NCI-H2171 (cell line): ENCODE measurements at regions not wholly inside any gene's neighbourhood (a gene's known extent, or its start where the extent isn't known, plus 50 kb on each side); places are given as distances from the start of the nearest gene placed in this dataset.

Experiments
- DNase-seq: peaks from one replicate; lab custom pipeline; 2025; lab: John Stamatoyannopoulos, UW

DNA sequence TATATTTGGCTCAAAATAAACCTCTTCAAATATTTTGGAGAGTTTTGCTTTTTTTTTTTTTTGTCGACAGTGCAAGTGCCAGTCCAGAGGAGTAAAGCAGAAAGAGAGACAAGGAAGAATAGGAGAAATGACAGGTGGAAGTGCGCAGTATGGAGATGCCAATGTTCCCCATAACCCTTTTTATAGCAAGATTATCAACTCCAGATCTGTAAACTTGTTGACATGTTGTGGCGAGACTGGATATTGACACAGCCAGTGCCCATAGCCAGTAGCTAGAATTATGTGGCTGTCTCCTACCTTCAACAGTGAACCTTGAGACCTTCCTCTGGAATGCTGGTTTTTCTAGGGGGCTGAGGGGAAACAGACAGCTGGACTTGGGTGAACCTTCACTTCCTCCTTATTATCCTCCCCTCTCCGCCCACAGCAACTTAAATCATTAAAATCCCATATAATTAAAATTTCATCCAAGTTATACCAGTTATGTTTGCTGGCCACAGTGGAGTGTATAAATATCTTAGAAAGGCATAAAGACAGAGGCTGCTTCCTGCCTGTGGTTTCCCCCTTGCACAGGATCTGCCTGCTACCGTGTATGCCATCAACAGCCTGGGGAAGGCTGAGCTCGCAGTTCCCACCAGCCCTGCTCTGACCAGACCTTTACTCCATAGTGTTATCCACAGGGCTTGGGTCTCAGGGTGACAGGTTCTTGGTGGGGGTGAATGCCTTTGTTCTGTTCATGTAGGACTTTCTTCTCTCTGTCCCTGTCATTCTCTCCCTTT, 112.3 kb upstream of the ANKH start:
- no peak for DNase-seq

DNA sequence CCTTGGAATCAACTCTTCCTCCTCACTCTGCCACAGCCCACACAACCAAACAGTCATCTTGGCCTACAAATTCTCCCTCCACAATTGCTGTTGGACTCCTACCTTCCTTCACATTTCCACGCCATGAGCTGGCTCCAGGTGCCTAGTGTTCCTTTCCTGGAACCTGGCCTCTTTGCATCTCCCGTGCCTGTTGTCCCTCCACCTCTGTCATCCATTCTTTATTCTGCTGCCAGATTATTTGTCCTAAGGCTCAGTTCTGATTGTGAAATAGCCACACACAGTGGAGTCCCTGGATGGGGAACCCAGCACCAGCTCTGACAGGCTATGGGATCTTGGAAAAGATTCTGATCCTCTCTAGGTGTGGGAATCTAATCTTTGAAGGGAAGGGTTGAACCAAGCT, 109.1 kb upstream of the ANKH start:
- no peak for DNase-seq

DNA sequence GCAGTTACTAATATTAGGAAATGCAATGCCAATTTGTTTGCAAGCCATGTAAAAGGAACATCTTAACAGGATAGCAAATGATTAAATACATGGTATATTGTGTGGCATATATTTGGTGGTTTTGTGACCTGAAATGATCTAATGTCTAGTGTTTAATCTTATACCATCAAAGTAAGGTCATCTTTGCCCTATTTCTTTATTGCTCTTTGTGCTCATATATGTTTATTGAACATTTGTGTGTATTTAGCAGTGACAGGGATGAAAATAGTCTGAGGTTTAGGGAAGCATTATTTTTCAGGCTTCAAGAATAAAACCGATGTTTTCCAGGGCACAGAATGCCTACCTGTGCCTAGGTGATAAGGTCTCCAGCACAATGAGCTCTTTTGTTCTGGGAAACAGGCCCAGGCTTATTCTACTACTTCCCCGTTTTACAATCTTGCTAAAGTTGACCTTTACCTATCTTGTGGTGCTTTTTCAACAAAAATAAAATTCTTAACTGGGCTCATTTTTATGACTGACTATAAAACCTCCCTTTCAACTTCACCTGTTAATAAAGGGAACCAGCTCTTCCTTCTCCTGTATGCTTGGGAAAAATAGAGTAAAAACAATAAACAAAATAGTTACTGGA, 105.6 kb upstream of the ANKH start:
- no peak for DNase-seq

GRCh38 chr5:14976486-14976885, 104.9 kb upstream of the ANKH start:
- DNase-seq: no peak

GRCh38 chr5:14971873-14972272, 100.3 kb upstream of the ANKH start:
- no peak for DNase-seq

DNA sequence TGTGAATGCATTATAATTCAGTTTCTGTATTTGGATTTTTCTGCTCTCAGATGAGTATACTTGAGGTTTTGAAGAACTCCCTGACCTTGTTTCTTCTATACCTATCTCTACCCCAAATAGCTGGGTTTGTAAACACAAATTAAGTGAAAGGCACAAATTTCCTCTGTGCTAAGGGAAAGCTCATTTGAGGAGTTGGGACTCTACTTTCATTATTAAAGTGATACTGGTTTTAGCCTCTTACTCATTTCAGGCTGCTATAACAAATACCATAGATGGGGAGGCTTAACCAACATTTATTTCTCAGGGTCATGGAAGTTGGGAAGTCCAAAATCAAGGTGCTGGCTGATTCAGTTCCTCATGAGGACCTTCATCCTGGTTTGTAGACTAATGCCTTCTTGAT, 97.2 kb upstream of the ANKH start:
- no peak for DNase-seq

GRCh38 chr5:14967166-14967565, 95.6 kb upstream of the ANKH start:
- DNase-seq: no peak

DNA sequence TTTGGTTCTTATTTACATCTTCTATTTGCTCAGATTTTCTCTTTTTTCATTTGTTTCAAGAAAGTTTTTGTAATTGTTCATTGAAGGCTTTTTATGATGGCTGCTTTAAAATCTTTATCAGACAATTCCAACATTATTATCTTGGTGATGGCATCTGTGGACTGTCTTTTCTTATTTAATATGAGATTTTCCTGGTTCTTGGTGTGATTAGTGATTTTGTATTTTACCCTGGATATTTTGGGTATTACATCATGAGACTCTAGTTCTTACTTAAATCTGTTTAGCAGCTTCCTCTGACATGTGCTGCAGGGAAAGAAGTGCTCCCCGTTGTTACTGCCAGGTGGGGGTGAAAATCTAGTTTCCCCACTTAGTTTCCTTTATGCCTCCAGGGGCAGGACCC, 94.2 kb upstream of the ANKH start:
- no peak for DNase-seq

DNA sequence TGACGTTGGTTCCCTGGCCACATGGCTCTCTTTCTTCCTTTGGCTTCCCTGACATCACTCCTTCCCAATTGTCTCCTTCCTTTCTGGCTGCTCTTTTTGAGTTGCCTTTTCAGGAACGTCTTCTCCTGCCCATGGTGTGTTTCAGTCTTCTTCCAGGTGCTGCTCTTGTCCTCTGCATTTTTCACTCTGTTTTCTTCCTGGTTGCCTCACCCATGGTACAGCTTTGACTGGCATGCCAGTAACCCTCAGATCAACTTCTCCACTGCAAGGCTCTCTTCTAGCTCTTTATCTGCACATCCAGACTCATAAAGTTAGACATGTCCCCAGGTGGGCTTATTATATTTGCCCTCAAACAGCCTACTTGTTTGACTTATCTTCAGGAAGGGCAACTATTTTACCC, 91.0 kb upstream of the ANKH start:
- DNase-seq: no peak

GRCh38 chr5:14960120-14960462, 88.5 kb upstream of the ANKH start:
- DNase-seq: no peak

- no peak for DNase-seq
Observed at GRCh38 chr5:14959399-14960119, 88.0 kb upstream of the ANKH start.

DNA sequence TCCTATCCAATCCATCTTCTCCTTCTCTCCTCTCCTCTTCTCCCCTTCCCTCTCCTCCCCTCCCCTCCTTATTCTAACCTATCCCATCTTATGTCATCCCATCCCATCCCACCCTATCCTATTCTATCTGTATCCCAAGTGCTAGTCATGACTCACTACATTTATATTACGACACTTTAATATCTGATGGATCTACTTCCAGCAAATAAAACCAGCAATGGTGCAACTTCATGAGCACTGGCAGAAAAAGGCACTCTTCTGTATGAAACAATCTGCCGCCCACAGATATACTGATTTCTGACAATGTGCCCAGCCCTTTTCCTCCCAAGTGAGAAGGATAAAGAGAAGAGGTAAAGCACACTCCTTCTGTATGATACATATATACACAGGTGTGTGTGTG, 86.6 kb upstream of the ANKH start:
- DNase-seq: no peak

DNA sequence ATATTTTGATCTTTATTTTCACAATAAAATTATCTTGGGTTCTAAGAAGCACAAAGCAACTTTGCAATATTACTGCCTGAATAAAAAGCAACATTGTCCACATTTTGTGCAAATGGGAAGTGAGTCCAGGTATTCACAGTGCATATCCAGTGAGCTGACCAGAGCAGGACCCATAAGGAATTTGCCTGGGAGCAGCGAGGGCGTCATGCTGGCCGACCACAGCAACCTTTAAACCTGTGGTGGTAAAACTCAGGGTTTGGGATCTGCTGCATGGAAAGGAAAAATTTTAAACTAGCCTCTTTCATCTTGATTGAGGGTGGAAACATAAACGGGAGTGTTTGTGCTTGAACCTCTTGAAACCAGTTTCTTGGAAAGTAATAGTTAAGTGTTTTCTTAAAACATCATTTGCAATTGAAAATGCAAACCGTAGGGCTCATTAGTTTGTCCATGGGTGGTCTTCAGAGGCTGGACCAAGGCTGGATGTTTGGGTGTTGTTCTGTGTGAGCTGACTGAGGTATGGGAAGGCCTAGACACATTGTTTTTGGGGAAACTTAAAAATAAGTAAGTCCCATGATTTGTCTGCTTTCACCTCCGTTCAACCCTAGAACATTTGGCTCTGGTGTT, 85.0 kb upstream of the ANKH start:
- no peak for DNase-seq

GRCh38 chr5:14954616-14955343, 83.2 kb upstream of the ANKH start:
- no peak for DNase-seq

GRCh38 chr5:14954216-14954615, 82.6 kb upstream of the ANKH start:
- no peak for DNase-seq

GRCh38 chr5:14953075-14953607, 81.6 kb upstream of the ANKH start:
- DNase-seq: no peak

GRCh38 chr5:14948383-14948782, 76.8 kb upstream of the ANKH start:
- DNase-seq: no peak

DNA sequence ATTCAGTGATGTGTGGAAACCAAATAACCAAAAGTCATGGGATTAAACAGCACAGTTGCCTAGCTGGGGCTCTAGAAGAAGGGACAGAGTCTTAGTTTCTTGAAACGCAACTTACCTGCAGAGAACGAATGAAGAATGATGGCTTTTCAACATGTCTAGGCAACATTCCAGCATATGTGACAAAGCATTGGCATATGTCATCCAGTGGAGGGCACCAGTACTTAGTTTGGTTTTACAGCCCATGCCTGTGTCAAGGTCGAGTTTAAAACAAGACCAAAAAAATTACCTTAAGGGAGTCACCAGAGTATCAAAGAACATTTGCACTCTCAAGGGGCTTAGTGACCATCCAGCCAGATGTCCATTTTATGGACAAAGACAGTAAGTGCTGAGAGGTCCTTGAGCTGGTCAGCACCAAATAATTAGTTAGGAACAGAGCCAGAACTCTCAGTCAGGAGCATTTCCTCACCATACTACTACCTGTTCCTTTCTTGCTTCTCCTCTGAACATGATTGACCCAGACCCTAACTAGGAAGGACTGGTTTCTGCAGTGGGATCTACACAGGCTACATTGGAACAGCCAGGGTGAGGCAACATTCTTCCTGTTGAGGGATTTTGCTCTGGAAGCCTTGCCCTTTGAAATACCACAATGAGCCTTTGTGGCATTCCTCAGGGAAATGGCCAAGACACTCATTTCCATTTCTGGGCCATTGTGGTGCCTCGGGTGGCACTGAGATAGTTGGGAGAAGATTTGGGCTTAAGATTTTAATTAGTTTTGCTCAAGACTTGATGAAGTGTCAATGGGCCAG, 75.4 kb upstream of the ANKH start:
- DNase-seq: peak; percentile 28

- DNase-seq: no peak
Observed at GRCh38 chr5:14945450-14945849, 73.9 kb upstream of the ANKH start.

- no peak for DNase-seq
Observed at GRCh38 chr5:14944996-14945395, 73.4 kb upstream of the ANKH start.

DNA sequence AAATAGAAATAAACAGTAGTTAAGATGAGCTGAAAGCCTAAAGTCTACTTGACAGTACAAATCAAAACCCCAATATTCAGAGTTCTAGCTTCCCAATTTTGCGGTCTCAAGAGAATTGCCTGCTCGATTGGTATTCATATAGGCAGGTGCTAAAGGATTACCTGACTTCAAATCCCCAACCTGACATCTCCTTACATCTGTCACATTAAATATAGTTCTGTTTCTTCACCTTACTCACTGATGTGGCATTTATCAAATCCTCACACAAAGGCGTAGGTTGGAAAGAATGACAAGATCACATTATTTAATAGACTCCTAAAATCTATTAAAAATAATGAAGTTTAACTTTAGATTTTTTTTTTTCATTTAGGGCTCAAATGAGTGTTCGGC, 72.8 kb upstream of the ANKH start:
- no peak for DNase-seq
